22Rv1 (cell line): ENCODE measurements at regions not wholly inside any gene's neighbourhood (a gene's known extent, or its start where the extent isn't known, plus 50 kb on each side); places are given as distances from the start of the nearest gene placed in this dataset.
"Not testable (repeated sequence)": the region's sequence is repeated elsewhere in the genome, so short reads cannot be mapped to it uniquely, and the experiment has no call there.

Experiments used
- CTCF ChIP-seq: fragments of 450-650 bp; IDR thresholded peaks from 2 replicates; pipeline ENCODE4 v1.5.1; 2017; ENCODE audit warnings: mild to moderate bottlenecking
- ZFX ChIP-seq: fragments of 450-650 bp; IDR thresholded peaks from 2 replicates; pipeline ENCODE4 v1.6.1; 2017; ENCODE audit warnings: antibody characterized with exemption, borderline replicate concordance

- TF ChIP-seq CTCF, ZFX: not testable (repeated sequence)
Measured at GRCh38 chr5:128730021-128730420, 192.0 kb upstream of the FBN2 start.
